IMR-90 (cell line): ENCODE measurements at regions not wholly inside any gene's neighbourhood (a gene's known extent, or its start where the extent isn't known, plus 50 kb on each side); places are given as distances from the start of the nearest gene placed in this dataset.

Source experiments
- ATAC-seq: fragments of 200-7000 bp; cut with Tn5 transposase; 2 replicates; pipeline ENCODE4 v1.9.1; 2020; ENCODE audit warnings: low read depth, mild to moderate bottlenecking, moderate library complexity
- BruUV-seq: library from RNA; stranded (reverse); fragments of 400-500 nt; replicated peaks from 2 replicates; lab custom pipeline; 2021; lab: Mats Ljungman, UMichigan
- CTCF ChIA-PET: fragments of 300-600 bp; formaldehyde crosslinking; extraction: SDS; loops from one replicate; lab custom pipeline; 2021; ENCODE audit warnings: antibody characterized with exemption; lab: Yijun Ruan, JAX
- POLR2A ChIA-PET: fragments of 300-600 bp; sonication (Branson Sonifier 250); formaldehyde crosslinking; loops from one replicate; lab custom pipeline; 2022; ENCODE audit warnings: antibody characterized with exemption; ENCODE audit not compliant: unreplicated experiment; lab: Charles Lee
- DNase-seq: peaks from one replicate; pipeline ENCODE4 v3.0.0; 2013
- H2AFZ ChIP-seq: replicated peaks from 2 replicates; pipeline ENCODE3; 2013; ENCODE audit warnings: low read length, mild to moderate bottlenecking; ENCODE audit not compliant: poor library complexity
- H2AK5ac ChIP-seq: 2 replicates; pipeline ENCODE4 v1.6.1; 2013; ENCODE audit warnings: low read depth, low read length, inconsistent platforms
- H2AK9ac ChIP-seq: replicated peaks from 2 replicates; pipeline ENCODE3; 2013; ENCODE audit warnings: mild to moderate bottlenecking, low read depth, low read length, moderate library complexity; ENCODE audit not compliant: poor library complexity
- H2BK120ac ChIP-seq: 2 replicates; pipeline ENCODE4 v1.6.1; 2013; ENCODE audit warnings: low read depth, low read length, inconsistent platforms
- H2BK15ac ChIP-seq: 3 replicates; pipeline ENCODE4 v1.6.1; 2013; ENCODE audit warnings: low read depth, low read length, inconsistent platforms
- H2BK20ac ChIP-seq: 2 replicates; pipeline ENCODE4 v1.6.1; 2013; ENCODE audit warnings: low read depth, mild to moderate bottlenecking, inconsistent platforms, low read length, moderate library complexity
- H2BK5ac ChIP-seq: 2 replicates; pipeline ENCODE4 v1.6.1; 2013; ENCODE audit warnings: mild to moderate bottlenecking, low read depth, low read length, inconsistent platforms; ENCODE audit not compliant: poor library complexity, severe bottlenecking
- H3K14ac ChIP-seq: replicated peaks from 2 replicates; pipeline ENCODE4 v1.6.1; 2013; ENCODE audit warnings: low read depth, low read length, inconsistent platforms
- H3K18ac ChIP-seq: 2 replicates; pipeline ENCODE4 v1.6.1; 2013; ENCODE audit warnings: low read depth, low read length, control low read depth
- H3K23ac ChIP-seq: 2 replicates; pipeline ENCODE4 v1.6.1; 2013; ENCODE audit warnings: low read depth, low read length, inconsistent platforms
- H3K27ac ChIP-seq: 2 replicates; pipeline ENCODE4 v1.5.1; 2013; ENCODE audit warnings: mild to moderate bottlenecking, control low read depth, low read length; ENCODE audit not compliant: insufficient read depth
- H3K27me3 ChIP-seq: 2 replicates; pipeline ENCODE4 v1.6.1; 2013; ENCODE audit warnings: low read length; ENCODE audit not compliant: control insufficient read depth, insufficient read depth
- H3K36me3 ChIP-seq: 2 replicates; pipeline ENCODE4 v1.6.1; 2013; ENCODE audit warnings: low read length, mixed read lengths; ENCODE audit not compliant: control insufficient read depth, insufficient read depth
- H3K4ac ChIP-seq: 2 replicates; pipeline ENCODE4 v1.6.1; 2013; ENCODE audit warnings: low read depth, low read length, inconsistent platforms
- H3K4me1 ChIP-seq: 2 replicates; pipeline ENCODE4 v1.6.1; 2013; ENCODE audit warnings: low read length, mixed read lengths; ENCODE audit not compliant: control insufficient read depth, insufficient read depth
- H3K4me2 ChIP-seq: 2 replicates; pipeline ENCODE4 v1.6.1; 2013; ENCODE audit warnings: low read depth, mild to moderate bottlenecking, control low read depth, low read length, moderate library complexity
- H3K4me3 ChIP-seq: 2 replicates; pipeline ENCODE4 v1.5.1; 2013; ENCODE audit warnings: low read depth, mild to moderate bottlenecking, control low read depth, low read length, moderate library complexity; ENCODE audit not compliant: insufficient read depth
- H3K56ac ChIP-seq: 2 replicates; pipeline ENCODE4 v1.6.1; 2013; ENCODE audit warnings: low read length, inconsistent platforms; ENCODE audit not compliant: insufficient read depth; ENCODE audit errors: extremely low read depth
- H3K79me1 ChIP-seq, 2 experiments: 2 replicates each; pipeline ENCODE4 v1.6.1; 2013; ENCODE audit warnings: low read length in 2 of 2, inconsistent platforms in 1 of 2, low read depth in 1 of 2
- H3K9ac ChIP-seq: 2 replicates; pipeline ENCODE4 v1.6.1; 2013; ENCODE audit warnings: low read depth, low read length, control low read depth
- H3K9me1 ChIP-seq: 2 replicates; pipeline ENCODE4 v1.6.1; 2013; ENCODE audit warnings: low read length, inconsistent platforms; ENCODE audit not compliant: insufficient read depth
- H3K9me3 ChIP-seq: 2 replicates; pipeline ENCODE4 v1.6.1; 2013; ENCODE audit warnings: low read length; ENCODE audit not compliant: control insufficient read depth, insufficient read depth
- H4K20me1 ChIP-seq: 2 replicates; pipeline ENCODE4 v1.6.1; 2013; ENCODE audit warnings: low read length, inconsistent platforms; ENCODE audit not compliant: insufficient read depth
- H4K5ac ChIP-seq: 2 replicates; pipeline ENCODE4 v1.6.1; 2013; ENCODE audit warnings: mild to moderate bottlenecking, low read depth, low read length, control low read depth
- H4K8ac ChIP-seq, 2 experiments: 2 replicates each; pipeline ENCODE4 v1.6.1; 2013; ENCODE audit warnings: low read depth in 2 of 2, low read length in 2 of 2, control low read depth in 1 of 2, inconsistent platforms in 1 of 2
- H4K91ac ChIP-seq: 2 replicates; pipeline ENCODE4 v1.6.1; 2013; ENCODE audit warnings: low read depth, low read length, inconsistent platforms; ENCODE audit not compliant: insufficient read depth
- FOS ChIP-seq: fragments of 150-350 bp; IDR thresholded peaks from 2 replicates; pipeline ENCODE4 v1.6.1; 2016; ENCODE audit warnings: low read depth, low read length
- RAD21 ChIP-seq: IDR thresholded peaks from 2 replicates; pipeline ENCODE4 v1.6.1; 2012; ENCODE audit warnings: low read length, improper control_type of control experiment
- SMC3 ChIP-seq: fragments of 150-350 bp; IDR thresholded peaks from 2 replicates; pipeline ENCODE4 v1.6.1; 2016; ENCODE audit warnings: low read depth, mild to moderate bottlenecking, antibody characterized with exemption, low read length, moderate library complexity
- WGBS, 2 experiments: methylation state at CpG; one replicate each; pipeline versions ENCODE4 v1.1.5 to v1.1.7; 2013; ENCODE audit warnings: missing lambda C conversion rate in 2 of 2; ENCODE audit not compliant: insufficient read length in 1 of 2; ENCODE audit errors: extremely low coverage in 2 of 2; 5-methylcytosine and 5-hydroxymethylcytosine counted together
- dilution Hi-C: fragments of 300-500 bp; cut with HindIII; formaldehyde crosslinking; loops from one replicate; pipeline ENCODE4 v1.14.3; 2018; ENCODE audit warnings: low sequenced_read_pairs; ENCODE audit not compliant: unreplicated experiment
- in situ Hi-C: fragments of 300-500 bp; cut with MboI; formaldehyde crosslinking; loops from 3 replicates; pipeline ENCODE4 v1.14.3; 2019; ENCODE audit warnings: low sequenced_read_pairs, inconsistent platforms, mixed read lengths
- intact Hi-C: fragments of 100-400 bp; cut with micrococcal nuclease; formaldehyde crosslinking; loops from 2 replicates; pipeline ENCODE4 v1.10.0; 2022
- TF ChIP-seq, protein P1 (sequence below): conservative IDR thresholded peaks from 2 replicates; pipeline ENCODE4 v1.5.1; 2012; ENCODE audit warnings: mild to moderate bottlenecking, low read depth, low read length, improper control_type of control experiment

DNA sequence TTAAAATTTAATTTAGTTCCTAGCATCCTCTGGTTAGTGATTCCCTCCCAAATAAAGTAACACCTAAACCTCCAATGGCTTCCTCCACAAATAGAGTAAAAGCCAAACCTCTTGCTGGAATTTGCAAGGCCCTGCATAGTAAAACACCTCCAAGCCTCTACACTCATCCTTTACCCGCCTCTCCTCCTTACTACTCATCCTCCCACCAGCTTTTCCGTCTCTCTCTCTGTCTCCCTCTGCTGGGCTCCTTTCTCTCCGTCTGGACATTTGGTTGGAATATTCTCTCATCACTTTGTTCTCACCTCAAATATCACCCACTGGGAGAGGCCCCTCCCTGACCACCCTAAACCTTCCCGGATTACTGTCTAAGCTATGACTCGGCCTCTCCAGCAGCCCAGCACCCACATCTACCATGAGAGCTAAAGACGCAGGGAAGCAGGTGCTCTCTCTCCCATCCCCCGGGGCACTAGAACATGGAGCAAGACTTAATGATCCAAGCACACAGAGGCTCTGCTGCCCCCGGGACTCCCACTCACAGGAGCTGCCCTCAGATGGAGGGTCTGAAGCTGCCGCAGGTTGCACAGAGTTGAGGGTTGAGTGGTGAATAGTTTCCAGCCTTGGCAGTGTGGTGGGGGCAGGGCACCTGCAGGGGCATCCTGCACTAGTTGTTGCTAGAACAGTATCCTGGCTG, 167.2 kb downstream of the FBXO15 start:
- Histone ChIP-seq H4K8ac (peak overlapping the region in 1 of 2 experiments; percentile 11; a peak in 1 of 4 replicates), H2BK120ac (no peak overlapping the region), H4K91ac (no peak overlapping the region), H4K5ac (no peak overlapping the region), H2AK9ac (peak overlapping the region; percentile 57), H3K23ac (no peak overlapping the region), H3K27ac (no peak overlapping the region), H3K4me3 (no peak overlapping the region), H3K9ac (no peak overlapping the region), H3K4ac (peak overlapping the region; percentile 14; the same call in 1 of the 2 replicates), H2BK20ac (peak overlapping the region; percentile 81; the same call in 1 of the 2 replicates), H2BK15ac (peak overlapping the region; percentile 68; the same call in 2 of the 3 replicates), H3K9me3 (no peaks in the 10 kb centered on the region), H4K20me1 (no peaks in the 10 kb centered on the region), H2AK5ac (peak overlapping the region; percentile 29), H2BK5ac (peak overlapping the region; percentile 40), H3K4me1 (peaks cover 2% of the 10 kb centered on the region; the same call in 1 of the 2 replicates), H3K14ac (no peak overlapping the region), H3K56ac (no peak overlapping the region), H3K79me1 (no peaks in the 10 kb centered on the region), H3K18ac (peak overlapping the region; percentile 57; the same call in 1 of the 2 replicates), H3K4me2 (no peak overlapping the region), H3K9me1 (peaks cover 2% of the 10 kb centered on the region; the same call in 1 of the 2 replicates), H3K36me3 (no peaks in the 10 kb centered on the region), H3K27me3 (no peaks in the 10 kb centered on the region), H2AFZ (no peak overlapping the region)
- TF ChIP-seq SMC3 (peak; percentile 34), RAD21 (peak; percentile 39; the same call in 1 of the 2 replicates), FOS (no peak)
- TF ChIP-seq, protein P1, sequence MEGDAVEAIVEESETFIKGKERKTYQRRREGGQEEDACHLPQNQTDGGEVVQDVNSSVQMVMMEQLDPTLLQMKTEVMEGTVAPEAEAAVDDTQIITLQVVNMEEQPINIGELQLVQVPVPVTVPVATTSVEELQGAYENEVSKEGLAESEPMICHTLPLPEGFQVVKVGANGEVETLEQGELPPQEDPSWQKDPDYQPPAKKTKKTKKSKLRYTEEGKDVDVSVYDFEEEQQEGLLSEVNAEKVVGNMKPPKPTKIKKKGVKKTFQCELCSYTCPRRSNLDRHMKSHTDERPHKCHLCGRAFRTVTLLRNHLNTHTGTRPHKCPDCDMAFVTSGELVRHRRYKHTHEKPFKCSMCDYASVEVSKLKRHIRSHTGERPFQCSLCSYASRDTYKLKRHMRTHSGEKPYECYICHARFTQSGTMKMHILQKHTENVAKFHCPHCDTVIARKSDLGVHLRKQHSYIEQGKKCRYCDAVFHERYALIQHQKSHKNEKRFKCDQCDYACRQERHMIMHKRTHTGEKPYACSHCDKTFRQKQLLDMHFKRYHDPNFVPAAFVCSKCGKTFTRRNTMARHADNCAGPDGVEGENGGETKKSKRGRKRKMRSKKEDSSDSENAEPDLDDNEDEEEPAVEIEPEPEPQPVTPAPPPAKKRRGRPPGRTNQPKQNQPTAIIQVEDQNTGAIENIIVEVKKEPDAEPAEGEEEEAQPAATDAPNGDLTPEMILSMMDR: peak; percentile 44
- BruUV-seq: no TSS peak
- 20% methylated on average over 3 of the region's 9 CpGs; no CpG with 5 or more reads in 1 of the 2 experiments for WGBS, 2 experiments
- ChIA-PET CTCF (interaction anchor here (0.7 to 1.1 kb wide), 3 partner anchors 10 to 63 kb away, joined by 3 to 5 read pairs (median 3); no protein-coding TSS in a partner anchor), POLR2A (no interaction called here)
- DNase-seq (peak; percentile 25), ATAC-seq (peak; percentile 50)
- dilution Hi-C loops (no loop called here), in situ Hi-C loops (no loop called here), intact Hi-C loops (loop anchor here (1.0 kb wide), 1 partner anchor 1218 kb away; no protein-coding TSS in a partner anchor)
